ENCODE measurements at regions not wholly inside any gene's neighbourhood (a gene's known extent, or its start where the extent isn't known, plus 50 kb on each side); places are given as distances from the start of the nearest gene placed in this dataset.

DNA sequence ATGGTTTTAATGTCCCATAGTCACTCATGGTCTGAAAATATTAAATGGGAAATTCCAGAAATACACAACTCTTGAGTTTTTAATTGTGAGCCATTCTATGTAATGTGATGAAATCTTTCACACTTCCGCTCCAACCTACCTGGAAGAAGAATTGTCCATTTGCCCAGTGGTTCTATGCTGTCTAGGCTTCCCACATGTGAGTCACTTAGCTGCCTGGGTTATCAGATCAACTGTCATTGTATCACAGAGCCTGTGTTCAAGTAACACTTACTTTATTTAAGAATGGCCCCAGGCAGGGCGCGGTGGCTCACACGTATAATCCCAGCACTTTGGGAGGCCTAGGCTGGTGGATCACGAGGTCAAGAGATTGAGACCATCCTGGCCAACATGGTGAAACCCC is 1450.5 kb downstream of the EFNB2 start:
- Histone ChIP-seq H3K4me1 (no peaks in the 10 kb centered on the region), H3K27ac (no peak overlapping the region), H3K36me3 (no peaks in the 10 kb centered on the region), H3K27me3 (peaks cover 0 to 5% of the 10 kb centered on the region in 2 donors), H3K4me3 (no peak overlapping the region), H3K9me3 (no peaks in the 10 kb centered on the region)
- intact Hi-C loops (cut with DNase I): no loop called here
- WGBS (ENCODE audit: insufficient coverage, low coverage, low lambda C conversion rate, missing lambda C conversion rate): 50% methylated on average over 4 of the region's 5 CpGs
- TF ChIP-seq POLR2A (IDR thresholded peaks at IDR 0.05): no peak
- TF ChIP-seq, protein P1, sequence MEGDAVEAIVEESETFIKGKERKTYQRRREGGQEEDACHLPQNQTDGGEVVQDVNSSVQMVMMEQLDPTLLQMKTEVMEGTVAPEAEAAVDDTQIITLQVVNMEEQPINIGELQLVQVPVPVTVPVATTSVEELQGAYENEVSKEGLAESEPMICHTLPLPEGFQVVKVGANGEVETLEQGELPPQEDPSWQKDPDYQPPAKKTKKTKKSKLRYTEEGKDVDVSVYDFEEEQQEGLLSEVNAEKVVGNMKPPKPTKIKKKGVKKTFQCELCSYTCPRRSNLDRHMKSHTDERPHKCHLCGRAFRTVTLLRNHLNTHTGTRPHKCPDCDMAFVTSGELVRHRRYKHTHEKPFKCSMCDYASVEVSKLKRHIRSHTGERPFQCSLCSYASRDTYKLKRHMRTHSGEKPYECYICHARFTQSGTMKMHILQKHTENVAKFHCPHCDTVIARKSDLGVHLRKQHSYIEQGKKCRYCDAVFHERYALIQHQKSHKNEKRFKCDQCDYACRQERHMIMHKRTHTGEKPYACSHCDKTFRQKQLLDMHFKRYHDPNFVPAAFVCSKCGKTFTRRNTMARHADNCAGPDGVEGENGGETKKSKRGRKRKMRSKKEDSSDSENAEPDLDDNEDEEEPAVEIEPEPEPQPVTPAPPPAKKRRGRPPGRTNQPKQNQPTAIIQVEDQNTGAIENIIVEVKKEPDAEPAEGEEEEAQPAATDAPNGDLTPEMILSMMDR (IDR thresholded peaks at IDR 0.05): no peak
- ATAC-seq (no peak), DNase-seq (no peak)

DNA sequence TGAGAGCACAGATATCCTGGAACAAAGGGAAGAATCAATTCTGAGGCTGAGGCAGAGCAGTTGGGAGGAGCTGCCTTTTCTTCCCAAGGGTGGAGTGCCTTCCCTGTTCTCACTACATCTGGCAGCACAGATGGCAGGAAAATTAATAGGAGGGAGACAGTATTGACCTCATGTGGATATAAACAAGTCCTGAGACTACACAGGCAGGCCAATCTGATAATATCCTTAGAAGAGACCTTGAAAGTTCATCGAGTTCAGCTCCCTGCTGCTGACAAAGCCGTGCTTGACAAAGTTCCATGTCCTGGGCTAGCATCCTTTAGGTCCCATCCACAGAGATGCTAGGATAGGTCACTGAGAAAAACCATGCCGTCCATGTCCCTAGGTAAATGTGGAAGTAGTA is 1451.5 kb downstream of the EFNB2 start:
- intact Hi-C loops (cut with DNase I): no loop called here
- Histone ChIP-seq H3K4me3 (no peak overlapping the region), H3K36me3 (no peaks in the 10 kb centered on the region), H3K4me1 (no peaks in the 10 kb centered on the region), H3K27me3 (peaks cover 0 to 5% of the 10 kb centered on the region in 2 donors), H3K9me3 (no peaks in the 10 kb centered on the region), H3K27ac (no peak overlapping the region)
- DNase-seq: no peak
- no peak for TF ChIP-seq POLR2A (IDR thresholded peaks at IDR 0.05)
- TF ChIP-seq, protein P1 (IDR thresholded peaks at IDR 0.05): no peak
- WGBS (ENCODE audit: insufficient coverage, low coverage, low lambda C conversion rate, missing lambda C conversion rate): 39% methylated on average over 3 of the region's 3 CpGs
- no peak for ATAC-seq

DNA sequence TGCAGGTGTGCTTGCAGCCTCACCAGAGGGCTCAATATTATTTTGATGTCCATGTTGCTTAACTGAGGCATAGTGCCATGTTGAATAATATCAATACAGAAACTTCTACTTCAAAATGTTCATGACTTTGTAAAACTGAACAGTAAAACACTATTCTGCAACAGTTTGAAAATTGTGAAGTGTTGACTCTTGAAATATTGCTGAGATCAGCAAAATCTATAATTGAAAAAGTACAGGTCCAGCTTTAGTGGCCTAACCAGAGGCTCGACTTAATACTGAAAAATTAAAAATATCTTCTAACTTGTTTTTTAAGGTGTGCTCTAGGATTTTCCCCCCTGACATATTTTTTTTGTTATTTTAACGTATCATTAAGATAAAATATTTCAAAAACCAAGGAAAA is 1460.7 kb downstream of the EFNB2 start:
- no peaks in the 10 kb centered on the region for H3K36me3 ChIP-seq
- H3K4me1 ChIP-seq: no peaks in the 10 kb centered on the region
- H3K4me3 ChIP-seq: no peak overlapping the region
- 57% methylated on average over 2 of the region's 2 CpGs for WGBS (ENCODE audit: insufficient coverage, low coverage, low lambda C conversion rate, missing lambda C conversion rate)
- DNase-seq (no peak), ATAC-seq (no peak)
- no peak for TF ChIP-seq POLR2A (IDR thresholded peaks at IDR 0.05)
- TF ChIP-seq, protein P1 (IDR thresholded peaks at IDR 0.05): no peak
- H3K27ac ChIP-seq: no peak overlapping the region
- intact Hi-C loops (cut with DNase I): no loop called here
- H3K27me3 ChIP-seq: no peaks in the 10 kb centered on the region
- H3K9me3 ChIP-seq: no peaks in the 10 kb centered on the region

DNA sequence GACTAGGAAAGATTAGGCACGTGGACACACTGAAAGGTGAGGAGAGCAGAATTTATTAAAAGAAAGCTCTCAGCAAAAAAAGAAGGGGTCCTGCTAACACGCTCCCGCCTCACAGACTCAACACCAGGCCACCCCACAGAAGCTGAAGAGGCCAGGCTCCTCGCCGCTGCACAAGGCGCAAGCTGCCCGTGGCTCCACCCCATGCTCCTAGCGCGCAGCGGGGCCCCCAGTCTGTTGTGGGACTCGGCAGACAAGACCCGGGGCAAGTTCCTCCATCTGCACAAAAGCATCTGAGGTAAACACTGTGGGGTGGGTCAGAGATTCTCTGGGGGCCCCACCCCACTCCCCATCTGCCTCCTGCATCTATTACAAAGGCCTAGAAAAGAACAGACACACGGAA is 1462.4 kb downstream of the EFNB2 start:
- DNase-seq (no peak), ATAC-seq (no peak)
- WGBS (ENCODE audit: insufficient coverage, low coverage, low lambda C conversion rate, missing lambda C conversion rate): 30% methylated on average over 2 of the region's 13 CpGs
- H3K9me3 ChIP-seq: no peaks in the 10 kb centered on the region
- no peaks in the 10 kb centered on the region for H3K4me1 ChIP-seq
- H3K27me3 ChIP-seq: no peaks in the 10 kb centered on the region
- no peak overlapping the region for H3K27ac ChIP-seq
- intact Hi-C loops (cut with DNase I): no loop called here
- H3K36me3 ChIP-seq: no peaks in the 10 kb centered on the region
- TF ChIP-seq, protein P1 (IDR thresholded peaks at IDR 0.05): no peak
- TF ChIP-seq POLR2A (IDR thresholded peaks at IDR 0.05): no peak
- H3K4me3 ChIP-seq: no peak overlapping the region

DNA sequence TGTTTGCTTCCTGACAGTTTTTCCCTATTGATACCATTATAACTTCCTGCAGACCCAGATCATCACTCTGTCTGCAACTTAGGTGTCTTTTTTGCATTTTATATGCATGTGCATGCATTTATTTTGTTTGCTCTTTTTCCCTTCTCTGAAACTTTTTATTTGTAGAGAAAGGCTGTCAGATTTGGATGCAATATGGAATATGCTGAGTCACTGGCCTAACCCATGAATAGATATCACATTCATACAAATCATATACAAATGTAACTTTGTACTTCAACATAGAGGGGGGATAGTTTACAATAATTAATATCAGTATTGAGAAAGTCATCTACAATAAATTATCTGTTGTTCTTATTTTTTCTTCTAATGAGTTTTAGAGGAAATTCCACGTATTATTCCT is 1465.0 kb downstream of the EFNB2 start:
- no peaks in the 10 kb centered on the region for H3K9me3 ChIP-seq
- intact Hi-C loops (cut with DNase I): no loop called here
- no peak for DNase-seq
- no peaks in the 10 kb centered on the region for H3K36me3 ChIP-seq
- 45% methylated on average over 1 of the region's 1 CpG for WGBS (ENCODE audit: insufficient coverage, low coverage, low lambda C conversion rate, missing lambda C conversion rate)
- H3K27me3 ChIP-seq: no peaks in the 10 kb centered on the region
- no peaks in the 10 kb centered on the region for H3K4me1 ChIP-seq
- no peak overlapping the region for H3K27ac ChIP-seq
- no peak overlapping the region for H3K4me3 ChIP-seq
- no peak for ATAC-seq
- TF ChIP-seq POLR2A (IDR thresholded peaks at IDR 0.05): no peak
- TF ChIP-seq, protein P1 (IDR thresholded peaks at IDR 0.05): no peak

All from right lobe of liver (tissue), 6 donors.